GM12891 (cell line): ENCODE measurements at regions not wholly inside any gene's neighbourhood (a gene's known extent, or its start where the extent isn't known, plus 50 kb on each side); places are given as distances from the start of the nearest gene placed in this dataset.

ENCODE experiments used
- POLR2A ChIP-seq: IDR thresholded peaks from 2 replicates; pipeline ENCODE4 v1.6.1; 2011; ENCODE audit warnings: low read depth, low read length, control low read depth
- POLR2AphosphoS5 ChIP-seq: IDR thresholded peaks from 2 replicates; pipeline ENCODE4 v1.6.1; 2011; ENCODE audit warnings: low read depth, low read length, control low read depth
- POU2F2 ChIP-seq: IDR thresholded peaks from 2 replicates; pipeline ENCODE4 v1.6.1; 2011; ENCODE audit warnings: low read depth, mild to moderate bottlenecking, control low read depth, low read length, moderate library complexity
- TAF1 ChIP-seq: IDR thresholded peaks from 2 replicates; pipeline ENCODE4 v1.6.1; 2011; ENCODE audit warnings: low read depth, low read length, control low read depth

DNA sequence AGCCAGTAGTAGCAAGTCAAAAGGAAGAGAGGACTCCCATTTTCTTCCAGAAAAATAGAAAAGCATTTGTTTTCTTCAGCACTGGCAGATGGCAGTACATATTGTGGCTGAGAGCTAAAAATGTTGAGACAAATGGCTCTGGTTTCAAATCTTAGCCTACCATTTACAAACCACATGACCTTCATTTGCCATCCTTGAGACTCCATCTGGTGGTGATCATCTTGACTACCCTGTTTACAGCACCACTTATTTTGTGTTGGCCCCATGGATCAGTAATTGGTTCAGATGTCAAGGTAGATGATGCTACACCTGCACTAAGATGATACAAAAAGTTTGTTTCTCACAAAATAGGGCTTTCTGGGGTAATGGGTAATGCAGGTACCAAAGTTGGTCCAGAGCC, 951.8 kb upstream of the IGFBP7 start:
- no peak for TF ChIP-seq POLR2A
- no peak for TF ChIP-seq POU2F2
- no peak for TF ChIP-seq TAF1
- no peak for TF ChIP-seq POLR2AphosphoS5
